Tibial artery (tissue), 4 donors: ENCODE measurements at regions not wholly inside any gene's neighbourhood (a gene's known extent, or its start where the extent isn't known, plus 50 kb on each side); places are given as distances from the start of the nearest gene placed in this dataset.
"Not testable (repeated sequence)": the region's sequence is repeated elsewhere in the genome, so short reads cannot be mapped to it uniquely, and the experiment has no call there.

ENCODE experiments used
- DNase-seq, 2 donors: peaks; one replicate each; pipeline ENCODE4 v3.0.0-alpha.2; 2019
- H3K27ac ChIP-seq, 2 donors: fragments of 200-600 bp; sonication (generic) in 1 of 2; 1 replicate in 1 of 2; 2 replicates in 1 of 2; pipeline ENCODE4 v1.5.1; 2018 to 2019; ENCODE audit warnings: mild to moderate bottlenecking in 1 of 2
- H3K27me3 ChIP-seq, 2 donors: fragments of 200-600 bp; sonication (generic) in 1 of 2; one replicate each; pipeline versions ENCODE4 v1.5.1 to v1.6.0; 2016 to 2019
- H3K36me3 ChIP-seq, 3 donors: fragments of 200-600 bp; sonication (generic) in 2 of 3; one replicate each; pipeline ENCODE4 v1.5.1; 2016 to 2019; ENCODE audit warnings: mild to moderate bottlenecking in 2 of 3
- H3K4me1 ChIP-seq, 4 donors: fragments of 200-600 bp; sonication (generic) in 2 of 4; 1 replicate in 3 of 4; 2 replicates in 1 of 4; pipeline ENCODE4 v1.5.1; 2016 to 2019
- H3K4me3 ChIP-seq, 2 donors: fragments of 200-600 bp; sonication (generic) in 1 of 2; 1 replicate in 1 of 2; 2 replicates in 1 of 2; pipeline ENCODE4 v1.5.1; 2018 to 2019; ENCODE audit warnings: mild to moderate bottlenecking in 2 of 2
- H3K9me3 ChIP-seq, 3 donors: fragments of 200-600 bp; sonication (generic) in 1 of 3; one replicate each; pipeline ENCODE4 v1.5.1; 2016 to 2019
- intact Hi-C: fragments of 100-400 bp; cut with DNase I; formaldehyde crosslinking; loops from one replicate; pipeline ENCODE4 v1.15.0; 2023; ENCODE audit warnings: low total_unique reads
- TF ChIP-seq, protein P1 (sequence below), 2 experiments: fragments of 200-600 bp in 1 of 2; fragments of 450-650 bp in 1 of 2; IDR thresholded peaks; one replicate each; pipeline ENCODE4 v1.5.1; 2017 to 2019; ENCODE audit warnings: antibody characterized with exemption in 2 of 2, mild to moderate bottlenecking in 1 of 2, moderate library complexity in 1 of 2

DNA sequence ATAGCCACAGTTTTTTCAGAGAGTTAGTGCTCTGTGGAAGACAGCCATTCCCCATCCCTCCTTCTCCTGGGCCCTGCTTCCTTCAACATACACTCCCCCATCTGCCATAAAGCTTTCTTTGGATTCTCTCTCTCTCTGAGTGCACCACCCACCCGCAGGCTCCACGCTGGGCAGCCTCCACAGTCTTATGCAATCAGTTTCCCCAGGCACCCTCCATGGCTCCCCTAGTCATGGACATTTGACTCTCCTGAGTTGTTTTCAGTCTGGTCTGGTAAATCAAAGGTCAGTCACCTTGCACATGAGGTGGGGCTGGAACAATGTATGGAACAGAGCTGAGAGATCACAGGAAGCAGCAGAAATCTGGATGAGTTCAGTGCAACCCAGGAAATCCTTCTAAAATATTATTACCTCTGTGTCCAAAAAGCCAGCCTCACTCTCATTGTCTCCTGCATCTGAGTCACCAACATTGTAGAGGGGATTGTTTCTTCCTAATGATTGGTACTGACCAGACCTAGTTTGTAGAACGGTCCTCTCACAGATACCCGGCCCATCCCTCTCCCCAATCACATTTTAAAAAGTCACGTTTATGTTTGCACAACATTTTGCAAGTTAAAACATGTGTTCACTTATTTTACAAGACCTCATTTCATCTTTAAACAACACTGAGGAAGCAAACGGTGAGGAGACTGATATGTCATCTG is 70.1 kb downstream of the CYCS start:
- TF ChIP-seq, protein P1, sequence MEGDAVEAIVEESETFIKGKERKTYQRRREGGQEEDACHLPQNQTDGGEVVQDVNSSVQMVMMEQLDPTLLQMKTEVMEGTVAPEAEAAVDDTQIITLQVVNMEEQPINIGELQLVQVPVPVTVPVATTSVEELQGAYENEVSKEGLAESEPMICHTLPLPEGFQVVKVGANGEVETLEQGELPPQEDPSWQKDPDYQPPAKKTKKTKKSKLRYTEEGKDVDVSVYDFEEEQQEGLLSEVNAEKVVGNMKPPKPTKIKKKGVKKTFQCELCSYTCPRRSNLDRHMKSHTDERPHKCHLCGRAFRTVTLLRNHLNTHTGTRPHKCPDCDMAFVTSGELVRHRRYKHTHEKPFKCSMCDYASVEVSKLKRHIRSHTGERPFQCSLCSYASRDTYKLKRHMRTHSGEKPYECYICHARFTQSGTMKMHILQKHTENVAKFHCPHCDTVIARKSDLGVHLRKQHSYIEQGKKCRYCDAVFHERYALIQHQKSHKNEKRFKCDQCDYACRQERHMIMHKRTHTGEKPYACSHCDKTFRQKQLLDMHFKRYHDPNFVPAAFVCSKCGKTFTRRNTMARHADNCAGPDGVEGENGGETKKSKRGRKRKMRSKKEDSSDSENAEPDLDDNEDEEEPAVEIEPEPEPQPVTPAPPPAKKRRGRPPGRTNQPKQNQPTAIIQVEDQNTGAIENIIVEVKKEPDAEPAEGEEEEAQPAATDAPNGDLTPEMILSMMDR (IDR thresholded peaks at IDR 0.05) = no peak
- DNase-seq = no peak
- no peaks in the 10 kb centered on the region for H3K4me1 ChIP-seq
- H3K9me3 ChIP-seq = no peaks in the 10 kb centered on the region
- intact Hi-C loops = no loop called here
- H3K27ac ChIP-seq = no peak overlapping the region
- no peak overlapping the region for H3K4me3 ChIP-seq
- no peaks in the 10 kb centered on the region for H3K36me3 ChIP-seq
- peaks cover 0 to 12% of the 10 kb centered on the region in 2 donors for H3K27me3 ChIP-seq

DNA sequence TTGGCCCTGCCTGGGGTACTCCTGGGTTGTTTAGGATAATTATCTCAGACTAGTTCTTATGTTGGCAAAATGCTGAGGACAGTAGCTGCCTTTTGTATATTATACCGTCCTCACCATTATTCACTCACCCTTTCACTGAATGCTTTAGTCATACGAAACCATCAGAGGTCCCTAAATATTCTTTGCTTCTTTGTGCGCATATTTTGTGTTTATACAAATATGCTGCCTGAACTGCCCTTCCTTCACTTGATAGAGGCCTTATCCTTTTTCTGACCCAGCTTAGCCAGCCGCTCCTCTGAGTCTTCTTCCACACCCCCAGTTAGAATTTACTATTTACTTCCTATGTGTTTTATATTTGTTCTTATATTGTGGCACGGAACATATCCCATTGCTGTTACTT is 70.2 kb upstream of the OSBPL3 start:
- intact Hi-C loops = no loop called here
- Histone ChIP-seq H3K4me1 (no peaks in the 10 kb centered on the region), H3K27ac (no peak overlapping the region), H3K36me3 (no peaks in the 10 kb centered on the region), H3K9me3 (no peaks in the 10 kb centered on the region), H3K4me3 (no peak overlapping the region), H3K27me3 (peaks cover 0 to 5% of the 10 kb centered on the region in 2 donors)
- no peak for DNase-seq
- TF ChIP-seq, protein P1 (IDR thresholded peaks at IDR 0.05) = no peak

DNA sequence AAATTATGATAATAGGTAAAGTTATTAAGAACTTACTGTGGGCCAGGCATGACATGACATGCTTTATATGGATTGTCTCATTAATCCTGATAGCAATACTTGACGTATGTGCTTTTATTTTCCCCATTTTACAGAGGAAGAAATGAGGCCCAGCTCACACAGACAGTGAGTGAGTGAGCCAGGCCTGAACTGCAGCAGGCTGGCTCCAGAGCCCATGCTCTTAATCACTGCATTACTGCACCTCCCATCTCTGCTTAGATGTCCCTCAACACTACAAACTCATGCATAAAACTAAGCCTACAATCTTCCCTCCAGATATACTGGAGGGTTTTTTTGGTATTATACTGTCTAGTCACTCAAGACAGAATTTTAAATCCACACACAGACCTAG is 68.5 kb upstream of the OSBPL3 start:
- H3K27me3 ChIP-seq = no peaks in the 10 kb centered on the region
- intact Hi-C loops = no loop called here
- H3K27ac ChIP-seq = no peak overlapping the region
- H3K9me3 ChIP-seq = no peaks in the 10 kb centered on the region
- H3K4me1 ChIP-seq = no peaks in the 10 kb centered on the region
- TF ChIP-seq, protein P1 (IDR thresholded peaks at IDR 0.05) = no peak
- no peaks in the 10 kb centered on the region for H3K36me3 ChIP-seq
- no peak overlapping the region for H3K4me3 ChIP-seq
- DNase-seq = no peak

DNA sequence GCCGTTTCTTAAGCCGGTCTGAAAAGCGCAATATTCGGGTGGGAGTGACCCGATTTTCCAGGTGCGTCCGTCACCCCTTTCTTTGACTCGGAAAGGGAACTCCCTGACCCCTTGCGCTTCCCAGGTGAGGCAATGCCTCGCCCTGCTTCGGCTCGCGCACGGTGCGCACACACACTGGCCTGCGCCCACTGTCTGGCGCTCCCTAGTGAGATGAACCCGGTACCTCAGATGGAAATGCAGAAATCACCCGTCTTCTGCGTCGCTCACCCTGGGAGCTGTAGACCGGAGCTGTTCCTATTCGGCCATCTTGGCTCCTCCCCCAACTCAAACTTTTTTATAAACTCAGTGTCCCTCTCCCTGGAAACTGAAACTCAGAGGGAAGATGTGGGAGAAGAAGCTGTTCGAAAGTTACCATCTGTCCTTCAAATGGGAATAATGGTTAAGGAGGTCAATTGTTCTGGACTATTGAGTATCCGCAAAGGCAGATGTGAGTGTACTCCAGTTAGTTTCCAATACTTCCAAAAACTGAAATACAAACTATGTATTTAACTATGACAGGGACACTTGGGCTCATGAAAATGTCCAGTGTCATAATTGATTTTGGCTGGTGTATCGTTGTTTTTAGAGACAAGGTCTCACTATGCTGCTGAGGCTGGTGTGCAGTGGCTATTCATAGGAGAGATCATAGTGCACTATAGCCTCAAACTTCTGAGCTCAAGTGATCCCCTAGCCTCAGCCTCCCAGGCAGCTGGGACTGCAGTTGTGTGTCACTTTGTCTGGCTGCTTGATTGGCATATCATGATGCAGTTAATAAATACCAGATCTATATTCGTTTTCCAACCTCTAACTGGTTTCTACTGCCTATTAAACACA is 67.8 kb upstream of the OSBPL3 start:
- intact Hi-C loops, H3K4me1 ChIP-seq, H3K4me3 ChIP-seq, H3K27ac ChIP-seq, H3K36me3 ChIP-seq, DNase-seq, H3K9me3 ChIP-seq, H3K27me3 ChIP-seq: not testable (repeated sequence)

DNA sequence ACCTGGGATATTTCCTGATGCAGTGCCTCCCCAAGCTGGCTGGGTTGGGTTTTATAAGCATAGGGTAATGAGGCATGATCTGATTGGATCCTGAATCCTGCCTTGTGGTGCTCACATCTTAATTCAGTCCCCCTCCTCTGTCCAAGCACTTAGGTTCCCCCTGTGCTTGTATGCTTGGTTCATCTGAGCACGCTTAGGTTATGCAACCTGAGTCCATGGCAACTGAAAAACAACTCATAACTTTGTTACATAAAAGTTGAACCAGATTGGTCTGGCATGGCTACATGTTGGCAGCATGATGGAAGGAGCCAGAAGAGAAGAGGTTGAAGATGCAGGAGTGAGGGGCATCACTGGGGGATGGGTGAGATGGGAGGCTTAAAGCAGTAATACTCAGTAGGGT is 57.3 kb upstream of the OSBPL3 start:
- DNase-seq = no peak
- Histone ChIP-seq H3K9me3 (no peaks in the 10 kb centered on the region), H3K4me3 (no peak overlapping the region), H3K27me3 (no peaks in the 10 kb centered on the region), H3K4me1 (no peaks in the 10 kb centered on the region), H3K36me3 (no peaks in the 10 kb centered on the region), H3K27ac (no peak overlapping the region)
- intact Hi-C loops = no loop called here
- TF ChIP-seq, protein P1 (IDR thresholded peaks at IDR 0.05) = no peak

DNA sequence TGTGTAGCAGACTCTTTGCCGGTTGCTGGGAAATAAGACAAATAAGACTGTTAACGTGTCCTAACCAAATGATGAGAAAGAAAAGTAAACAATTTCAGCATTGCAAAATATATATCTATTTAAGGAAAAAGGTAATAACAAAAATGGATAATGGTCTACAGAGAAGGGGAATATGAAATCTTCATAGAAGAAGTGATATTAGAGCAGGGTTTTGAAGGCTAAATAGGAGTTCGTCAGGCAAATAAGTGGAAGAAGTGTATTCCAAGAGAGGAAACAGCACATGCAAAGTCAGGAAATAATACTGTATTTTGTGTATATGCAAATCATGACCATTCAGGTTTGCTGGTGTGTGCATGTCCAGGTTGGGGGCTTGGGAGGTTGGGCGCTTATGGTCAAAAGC is 55.3 kb upstream of the OSBPL3 start:
- TF ChIP-seq, protein P1 (IDR thresholded peaks at IDR 0.05) = no peak
- intact Hi-C loops = no loop called here
- H3K36me3 ChIP-seq = no peaks in the 10 kb centered on the region

More for the DNA sequence above, 55.3 kb upstream of the OSBPL3 start:
- Histone ChIP-seq H3K4me3 (no peak overlapping the region), H3K27ac (no peak overlapping the region), H3K9me3 (no peaks in the 10 kb centered on the region), H3K27me3 (no peaks in the 10 kb centered on the region), H3K4me1 (no peaks in the 10 kb centered on the region)
- DNase-seq = no peak
